Stimulated activated CD8-positive, alpha-beta memory T cell treated with anti-CD3 and anti-CD28 coated beads, Interleukin-2, amount 100 ng/mL, for 1 hour (primary cell): ENCODE measurements at regions not wholly inside any gene's neighbourhood (a gene's known extent, or its start where the extent isn't known, plus 50 kb on each side); places are given as distances from the start of the nearest gene placed in this dataset.

Experiments
- DNase-seq, 2 donors: peaks; one replicate each; pipeline ENCODE4 v3.0.0-alpha.2; 2020; ENCODE audit warnings: low read depth in 2 of 2

DNA sequence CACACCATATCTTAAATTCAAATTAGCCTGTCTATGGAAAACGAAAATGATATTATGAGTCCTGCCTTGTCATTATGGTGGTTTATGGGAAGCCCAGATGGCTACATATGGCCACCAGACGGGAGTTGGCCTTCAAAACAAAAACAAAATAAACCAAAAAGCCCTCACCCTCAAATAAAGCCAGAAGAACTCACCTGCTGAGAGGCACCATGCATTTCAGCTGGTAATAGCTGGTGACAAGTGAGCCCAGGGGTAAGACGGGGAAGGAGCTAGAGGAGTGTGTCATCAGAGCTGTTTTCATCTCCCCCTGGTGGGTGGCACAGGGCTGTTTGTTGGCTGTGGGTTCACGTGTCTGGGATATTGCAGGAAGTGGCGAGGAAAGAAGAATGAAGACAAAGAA lies 152.9 kb downstream of the EFNB2 start:
- DNase-seq, result no peak

DNA sequence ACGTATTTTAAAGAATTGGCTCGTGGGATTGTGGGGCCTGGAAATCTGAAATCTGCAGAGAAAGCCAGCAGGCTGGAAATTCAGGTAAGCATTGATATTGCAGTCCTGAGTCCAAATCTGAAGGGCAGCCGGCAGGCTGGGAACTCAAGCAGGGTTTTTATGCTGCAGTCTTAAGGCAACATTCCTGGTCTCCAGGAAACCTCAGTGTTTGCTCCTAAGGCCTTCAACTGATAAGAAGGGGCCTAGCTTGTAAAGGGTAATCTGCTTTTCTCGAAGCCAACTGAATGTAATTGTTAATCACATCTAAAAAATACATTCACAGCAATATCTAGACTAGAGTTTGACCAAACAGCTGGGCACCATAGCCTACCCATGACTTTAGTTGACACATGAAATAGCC lies 154.4 kb downstream of the EFNB2 start:
- DNase-seq, result no peak

DNA sequence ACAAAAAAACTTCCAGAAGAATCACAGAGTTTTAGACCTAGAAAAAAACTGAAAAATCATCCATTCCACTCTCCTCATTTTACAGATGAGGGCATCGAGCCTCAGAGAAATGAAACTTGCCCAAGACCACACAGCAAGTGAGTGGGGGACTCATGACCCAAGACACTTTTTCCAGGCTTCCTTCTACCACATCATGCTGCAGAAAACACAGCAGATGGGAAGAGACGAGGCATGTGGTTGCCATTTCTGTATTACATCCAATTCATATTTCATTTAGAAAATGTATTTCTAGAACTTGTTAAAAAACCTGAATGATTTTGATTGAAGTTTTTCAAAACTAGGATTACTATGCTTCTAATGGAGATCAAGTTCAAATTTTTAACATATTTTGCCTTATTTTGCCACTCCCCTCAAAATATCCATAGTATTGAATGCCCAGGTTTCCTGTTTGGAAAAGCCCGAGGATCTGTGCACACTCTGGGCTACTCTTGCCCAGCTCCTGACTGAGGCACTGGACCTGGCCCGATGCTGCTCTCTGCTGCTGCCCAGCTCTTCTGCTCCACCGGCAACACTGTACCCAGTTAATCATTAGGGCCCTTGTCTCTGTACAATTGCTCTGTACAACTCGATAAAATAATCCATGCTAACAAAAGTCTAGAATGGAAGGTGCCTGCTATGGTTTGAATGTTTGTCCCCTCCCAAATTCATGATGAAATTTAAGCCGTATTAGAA lies 157.4 kb downstream of the EFNB2 start:
- no peak for DNase-seq

DNA sequence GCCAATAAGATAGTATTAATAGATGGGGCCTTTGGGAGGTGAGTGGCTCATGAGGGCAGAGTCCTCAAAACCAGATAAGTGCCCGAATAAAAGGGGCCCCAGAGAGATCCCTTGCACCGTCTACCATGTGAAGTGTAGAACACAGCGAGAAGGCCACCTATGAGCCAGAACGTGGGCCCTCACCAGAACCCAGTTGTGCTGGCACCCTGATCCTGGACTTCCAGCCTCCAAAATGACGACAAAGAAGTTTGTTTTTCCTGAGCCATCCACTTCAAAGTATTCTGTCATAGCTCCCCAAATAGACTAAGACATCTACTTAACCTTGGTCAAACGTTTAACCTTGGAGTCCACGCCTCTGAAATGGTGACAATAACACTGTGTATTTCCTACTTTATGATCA lies 158.1 kb downstream of the EFNB2 start:
- no peak for DNase-seq

DNA sequence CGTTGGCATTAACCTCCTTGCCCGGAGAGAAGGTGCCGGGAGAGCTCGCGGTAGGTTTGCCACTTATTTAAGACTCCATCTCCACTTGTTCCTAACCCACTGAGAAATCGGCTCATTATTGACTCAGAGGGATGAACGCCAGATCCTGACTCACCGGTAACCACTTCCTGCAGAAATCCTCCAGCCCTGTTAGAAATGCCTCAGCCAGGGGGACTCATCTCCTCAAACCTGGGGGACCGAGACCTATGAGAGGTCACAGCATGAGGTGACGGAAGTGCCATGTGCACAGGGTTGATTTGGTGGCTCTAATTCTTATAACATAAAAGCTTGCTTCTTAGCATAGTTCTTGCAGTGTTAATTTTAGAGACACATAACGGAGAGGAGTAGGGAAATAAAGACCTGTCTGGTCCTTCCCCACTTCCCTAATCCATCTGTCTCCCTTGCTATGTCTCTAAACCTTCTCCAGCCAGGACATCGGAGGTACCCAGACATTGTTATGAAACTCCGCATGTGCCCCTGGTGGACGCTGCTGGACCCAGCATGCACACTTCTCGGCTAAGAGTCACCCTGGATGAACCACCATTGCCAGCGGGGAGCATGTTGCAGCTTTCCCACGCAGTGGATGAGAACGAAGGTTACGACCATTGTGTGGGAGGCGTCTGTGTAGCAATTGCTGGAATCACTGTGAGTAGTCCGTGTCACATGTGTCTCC lies 158.9 kb downstream of the EFNB2 start:
- DNase-seq, result no peak

DNA sequence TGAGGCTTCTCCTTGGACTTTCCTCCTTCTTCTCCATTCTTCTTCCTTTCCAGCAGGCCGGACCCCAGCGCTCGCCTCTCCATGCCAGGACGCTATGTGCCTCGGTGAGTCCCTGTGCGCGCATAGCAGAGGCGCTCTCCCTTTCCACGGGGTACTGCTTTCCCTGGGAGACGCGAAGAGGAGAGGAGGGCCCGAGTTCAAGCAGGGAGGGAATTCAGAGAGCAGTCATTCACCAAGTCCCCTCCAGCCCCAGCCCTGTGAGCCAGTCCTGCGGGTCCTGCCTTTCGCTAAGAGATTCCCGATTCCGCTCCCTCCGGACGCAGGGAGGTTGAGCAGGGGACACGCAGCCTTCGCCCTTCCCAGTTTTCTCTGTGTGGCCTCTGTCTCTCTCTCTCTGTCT lies 160.4 kb downstream of the EFNB2 start:
- DNase-seq, result no peak

DNA sequence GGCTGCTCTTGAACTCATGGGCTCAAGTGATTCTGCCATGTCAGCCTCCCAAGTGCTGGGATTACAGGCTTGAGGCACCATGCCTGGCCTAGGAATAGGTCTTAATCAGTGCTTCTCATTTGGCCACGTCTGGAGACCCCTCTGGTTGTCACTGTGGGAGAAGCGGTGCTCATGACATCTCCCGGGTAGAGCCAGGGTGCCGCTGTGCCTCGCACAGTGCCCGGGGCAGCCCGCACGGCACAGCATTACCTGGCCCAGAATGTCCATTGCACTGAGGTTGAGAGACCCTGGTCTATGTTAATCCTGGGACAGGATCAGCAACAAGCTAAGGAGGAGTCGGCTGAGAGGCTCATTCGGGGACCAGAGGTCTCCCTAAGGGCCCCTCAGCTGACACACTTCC lies 160.8 kb downstream of the EFNB2 start:
- DNase-seq, result no peak

DNA sequence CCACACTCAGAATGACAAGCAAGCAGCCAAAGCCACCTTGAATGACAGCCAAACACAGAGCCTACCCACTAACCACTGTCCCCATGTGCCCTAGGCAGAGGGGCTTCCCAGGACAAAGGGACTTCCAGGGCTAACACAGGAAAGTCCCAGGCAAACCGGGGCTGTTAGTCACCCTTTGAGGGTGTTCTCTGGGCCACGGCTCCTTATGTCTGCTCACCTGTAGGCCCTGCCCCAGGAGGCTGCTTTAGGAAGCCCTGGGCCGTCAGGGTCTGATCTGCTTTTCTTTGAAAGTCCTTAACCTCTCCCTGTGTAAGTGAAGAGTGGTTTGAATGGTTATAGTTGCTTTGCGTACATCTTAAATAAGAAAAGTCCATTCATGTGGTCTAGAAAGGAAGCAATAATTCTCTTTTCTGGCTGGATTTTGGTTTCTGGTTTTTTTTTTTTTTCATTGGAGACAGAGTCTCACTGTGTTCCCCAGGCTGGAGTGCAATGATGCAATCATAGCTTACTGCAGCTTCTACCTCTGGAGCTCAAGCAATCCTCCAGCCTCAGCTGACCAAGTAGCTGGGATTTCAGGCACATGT lies 161.4 kb downstream of the EFNB2 start:
- DNase-seq, result no peak

DNA sequence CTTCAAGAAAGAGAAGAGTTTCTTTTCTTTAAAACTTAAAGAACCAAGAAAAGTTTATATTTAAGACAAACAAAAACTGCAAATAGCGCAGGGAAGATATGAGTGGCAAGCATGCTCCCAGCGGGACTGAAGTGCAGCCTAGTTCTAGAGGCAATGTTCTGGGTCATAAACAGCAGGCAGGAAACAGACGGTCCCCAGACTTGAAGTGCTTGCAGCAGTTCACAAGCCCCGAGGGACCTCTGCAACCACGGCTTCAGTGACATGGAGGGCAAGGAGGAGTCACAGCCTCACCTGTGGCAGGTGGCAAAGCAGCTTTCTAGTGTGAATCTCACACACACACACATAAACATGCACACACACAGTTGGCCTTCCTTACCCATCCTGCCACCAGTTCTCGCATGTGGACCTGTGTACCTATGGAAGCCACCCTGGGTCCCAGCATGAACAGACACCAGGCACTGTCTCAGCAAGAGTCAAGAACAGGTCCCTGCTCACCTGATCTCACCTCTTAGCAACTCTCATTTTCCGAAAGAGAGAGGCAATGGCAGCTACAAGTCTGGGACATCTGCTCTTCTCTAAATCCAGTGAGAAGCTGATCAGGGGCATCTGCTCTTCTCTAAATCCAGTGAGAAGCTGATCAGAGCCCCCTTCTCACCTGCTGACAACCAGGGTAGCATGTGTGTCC lies 162.0 kb downstream of the EFNB2 start:
- no peak for DNase-seq

DNA sequence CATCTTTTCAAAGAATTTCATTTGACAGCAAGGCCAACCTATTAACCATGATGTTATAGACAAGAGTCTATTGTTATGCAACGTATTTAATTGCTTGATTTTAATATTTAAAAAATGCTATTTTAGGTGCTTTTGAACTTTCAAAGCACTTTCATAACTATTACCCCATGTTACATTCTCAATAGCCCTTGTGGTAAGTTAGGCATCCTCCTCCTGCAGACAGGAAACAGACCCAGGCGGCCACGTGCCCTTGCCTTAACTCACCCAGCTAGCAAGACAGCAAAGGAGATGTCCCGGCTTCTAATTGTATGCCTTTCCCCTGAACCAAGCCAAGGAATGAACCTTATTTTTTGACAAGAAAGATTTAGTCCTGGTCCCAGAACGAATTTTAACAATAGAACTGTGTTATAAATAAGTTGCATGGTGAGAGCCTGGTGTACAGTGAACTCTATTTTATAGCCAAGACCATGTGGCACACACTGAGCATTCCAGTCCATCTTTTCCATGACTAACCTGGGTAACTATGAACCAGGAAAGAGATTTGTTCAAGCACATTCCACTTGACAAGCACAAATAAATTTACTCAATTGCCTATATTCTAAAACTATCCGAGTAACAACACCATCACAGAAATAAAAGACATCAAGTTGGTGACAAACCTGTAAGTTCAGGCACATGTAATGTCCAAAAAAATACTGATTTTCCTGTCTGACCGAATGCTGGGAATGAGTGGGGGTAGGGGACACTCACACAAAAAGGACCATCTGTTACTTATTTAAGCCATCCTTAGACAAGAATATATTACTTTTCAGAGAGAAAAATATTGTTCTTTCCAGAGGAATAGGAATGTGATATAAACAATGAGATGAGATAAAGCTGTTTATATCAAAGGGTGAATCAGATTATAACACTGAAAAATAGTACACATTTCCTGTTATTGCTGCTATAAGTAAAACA lies 163.0 kb downstream of the EFNB2 start:
- no peak for DNase-seq

DNA sequence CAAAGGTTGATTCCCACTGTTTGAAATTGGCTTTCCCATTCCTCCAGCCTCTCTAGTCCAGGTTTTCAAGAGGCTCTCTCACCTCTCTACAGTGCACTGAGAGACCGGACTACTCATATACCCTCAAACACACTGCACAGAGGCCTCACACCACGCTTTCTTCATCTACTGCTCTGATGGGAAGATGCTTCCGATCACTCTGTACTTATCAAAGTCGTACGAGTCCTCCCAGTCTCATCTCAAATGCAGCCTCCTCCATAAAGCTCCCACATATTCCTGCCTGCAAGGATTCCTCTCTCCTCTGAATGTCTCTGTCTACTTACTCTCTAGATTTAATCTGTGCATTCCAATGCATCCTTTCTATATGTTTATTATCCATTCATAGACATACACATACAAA lies 164.4 kb downstream of the EFNB2 start:
- DNase-seq, result no peak

DNA sequence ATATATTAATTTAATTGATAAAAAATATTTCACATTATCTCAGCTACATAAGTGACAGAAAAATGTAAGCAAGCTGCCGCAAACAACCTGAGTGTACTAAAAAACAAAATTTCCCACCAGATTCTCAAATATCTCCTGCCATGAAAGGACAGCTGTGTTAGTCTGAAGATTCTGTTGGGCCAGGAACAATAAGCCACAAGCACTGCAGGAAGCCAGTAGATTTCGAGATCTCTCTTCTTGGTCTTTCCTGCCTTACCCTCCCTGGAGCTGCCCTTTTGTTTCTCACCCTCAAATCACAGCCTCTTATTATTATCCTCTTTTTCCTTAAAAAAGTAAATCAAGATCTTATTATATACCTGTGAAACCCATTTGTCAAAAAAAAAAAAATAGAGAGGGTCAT lies 165.6 kb downstream of the EFNB2 start:
- no peak for DNase-seq

DNA sequence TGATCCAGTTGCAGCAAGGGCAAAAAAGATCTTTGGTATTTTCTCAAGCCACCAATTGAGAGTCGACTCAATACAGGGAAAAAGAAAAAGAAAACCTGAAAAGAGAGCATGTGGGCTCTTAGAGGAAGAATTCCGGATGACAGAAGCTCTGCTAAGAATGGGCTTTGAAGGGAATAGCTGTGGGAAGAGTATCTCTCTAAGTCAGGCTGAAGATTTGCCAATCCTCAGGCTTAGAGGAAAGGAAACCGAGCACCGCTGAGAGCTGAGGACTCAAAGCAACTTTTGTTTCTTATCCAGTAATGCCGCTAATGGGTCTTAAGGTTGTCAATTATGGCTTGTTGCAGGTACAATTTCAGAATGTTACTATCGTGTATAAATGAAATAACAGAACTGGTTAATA lies 166.4 kb downstream of the EFNB2 start:
- DNase-seq, result no peak

DNA sequence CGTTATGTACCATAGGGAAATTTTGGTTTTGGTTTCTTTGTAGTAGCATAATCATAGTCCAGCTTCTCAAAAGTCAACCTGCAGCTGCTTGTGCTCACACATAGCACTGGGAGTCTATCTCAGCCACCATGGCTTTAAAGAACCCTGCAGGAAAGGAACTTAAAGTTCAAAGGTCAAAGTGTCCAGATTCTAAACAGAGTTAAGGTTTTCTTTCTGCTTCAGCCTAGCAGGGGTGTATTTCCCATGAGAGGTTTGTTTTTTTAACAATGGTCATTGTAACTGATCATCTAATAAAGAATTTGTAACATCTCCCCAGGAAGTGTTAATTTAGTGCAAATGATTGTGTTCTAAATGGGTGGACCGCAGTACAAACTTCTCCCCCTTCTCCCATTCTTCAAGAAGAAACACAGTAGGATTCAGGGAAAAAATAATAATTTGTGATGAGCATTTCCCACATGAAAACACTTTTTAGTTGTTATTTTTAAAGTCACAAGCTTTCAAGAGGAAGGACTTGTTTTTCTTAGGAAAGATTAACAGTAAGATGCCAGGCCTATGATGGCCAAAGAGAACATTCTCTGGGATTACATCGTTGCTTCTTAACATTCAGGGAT lies 168.0 kb downstream of the EFNB2 start:
- DNase-seq, result no peak

DNA sequence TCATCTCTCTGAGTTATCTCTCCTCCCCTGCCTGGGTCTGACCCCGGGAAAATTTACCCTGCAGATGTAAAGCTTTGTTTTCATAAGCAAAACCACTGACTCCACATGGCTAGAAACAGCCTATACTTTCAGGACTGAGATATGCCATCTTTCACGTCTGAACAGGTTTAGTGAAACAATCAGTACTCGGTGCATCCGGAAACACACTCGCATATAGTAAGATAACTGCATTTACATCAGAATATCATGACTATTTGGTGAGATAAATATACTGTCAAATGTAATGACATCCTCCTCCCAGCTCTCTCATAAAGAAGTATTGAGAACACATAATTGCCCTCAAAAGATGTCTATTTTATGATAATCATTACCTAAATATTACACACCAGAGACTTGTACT lies 172.8 kb downstream of the EFNB2 start:
- no peak for DNase-seq

DNA sequence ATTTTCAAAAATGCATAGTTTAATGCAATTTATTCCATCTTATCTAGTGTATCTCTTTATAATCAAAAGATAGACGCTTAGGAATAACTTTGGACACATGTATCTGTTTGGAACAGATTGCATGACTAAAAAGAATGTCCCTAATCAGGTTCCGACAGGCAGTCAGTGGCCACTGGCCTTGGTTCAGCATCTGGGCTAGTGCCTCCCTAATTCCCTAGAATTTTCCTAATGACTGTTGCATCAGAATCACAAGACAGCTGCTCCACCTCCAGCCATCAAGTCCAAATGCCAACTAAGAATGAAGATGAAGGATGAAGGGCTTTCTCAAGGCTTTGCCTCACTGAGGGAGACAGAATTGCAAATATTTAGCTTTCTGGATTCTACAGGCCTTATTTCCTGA lies 173.8 kb downstream of the EFNB2 start:
- DNase-seq, result no peak

DNA sequence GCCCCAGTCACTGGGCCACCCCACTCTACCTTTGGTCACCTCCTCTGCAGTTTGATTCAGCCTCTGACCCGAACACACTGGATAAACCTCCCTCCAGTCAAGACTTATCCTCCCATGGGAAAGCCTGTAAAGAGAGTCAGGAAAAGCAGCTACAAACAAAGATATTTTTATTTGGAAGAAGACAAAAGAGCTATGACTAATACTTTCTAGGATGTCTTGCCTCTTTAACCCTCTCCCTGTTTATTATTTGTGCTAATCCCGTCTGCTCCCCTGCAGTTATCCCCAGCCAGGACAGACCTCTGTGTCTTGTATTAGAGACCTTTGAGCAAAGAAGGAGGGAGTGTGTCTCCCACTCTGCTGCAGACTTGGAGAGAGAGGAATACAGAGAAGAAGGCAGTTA lies 178.3 kb downstream of the EFNB2 start:
- DNase-seq, result no peak

DNA sequence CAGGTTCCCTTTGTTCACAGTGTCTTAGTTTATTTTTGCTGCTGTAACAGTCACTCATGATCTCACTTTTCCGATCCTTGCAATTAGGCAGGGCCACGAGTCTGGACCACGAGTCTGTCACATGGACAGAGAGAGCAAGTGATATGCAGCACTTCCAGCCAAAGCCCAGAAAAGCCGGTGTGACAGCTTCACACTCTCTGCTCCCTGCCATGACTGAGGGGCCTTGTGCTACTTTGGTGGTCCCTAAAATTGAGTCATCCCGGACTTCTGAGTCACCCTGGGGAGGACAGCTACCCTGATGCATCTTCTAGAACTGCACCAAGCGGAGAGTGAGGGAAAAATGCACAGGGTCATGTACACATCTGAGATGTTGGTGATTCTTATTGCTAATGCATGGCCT lies 179.6 kb downstream of the EFNB2 start:
- DNase-seq, result no peak

DNA sequence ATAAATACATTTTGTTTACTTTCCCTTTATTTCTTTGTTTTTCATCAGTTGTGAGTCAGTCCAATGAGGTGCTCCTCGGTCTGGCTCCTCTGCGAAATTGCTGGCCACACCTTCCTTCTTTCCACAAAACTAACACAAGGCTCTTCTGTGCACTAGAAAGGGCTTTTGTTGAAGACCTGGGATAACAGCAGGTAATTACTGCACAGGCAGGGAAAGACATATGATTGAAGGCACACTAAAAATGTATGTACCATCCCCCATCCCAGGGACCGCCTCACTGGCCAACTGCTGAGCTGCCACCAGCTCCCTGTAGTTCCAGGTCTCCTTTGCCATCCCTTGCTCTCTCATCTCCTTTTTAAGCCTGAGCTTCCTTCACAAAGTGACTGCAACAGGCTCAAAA lies 180.5 kb downstream of the EFNB2 start:
- DNase-seq, result no peak

DNA sequence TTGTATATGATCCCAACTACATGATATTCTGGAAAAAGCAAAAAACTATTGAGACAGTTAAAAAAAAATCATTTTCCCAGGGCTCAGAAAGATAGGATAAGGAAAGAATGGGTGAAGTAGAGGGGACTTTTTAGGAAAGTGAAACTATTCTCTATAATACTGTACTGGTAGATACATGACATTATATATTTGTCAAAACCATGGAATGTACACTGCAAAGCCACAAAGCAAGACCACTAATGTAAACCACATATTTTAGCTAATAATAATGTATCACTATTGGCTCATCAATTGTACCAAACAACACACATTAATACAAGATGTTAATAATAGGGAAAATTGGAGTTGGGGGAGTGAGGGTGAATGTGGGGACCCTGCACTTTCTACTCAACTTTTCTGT lies 182.6 kb downstream of the EFNB2 start:
- no peak for DNase-seq

DNA sequence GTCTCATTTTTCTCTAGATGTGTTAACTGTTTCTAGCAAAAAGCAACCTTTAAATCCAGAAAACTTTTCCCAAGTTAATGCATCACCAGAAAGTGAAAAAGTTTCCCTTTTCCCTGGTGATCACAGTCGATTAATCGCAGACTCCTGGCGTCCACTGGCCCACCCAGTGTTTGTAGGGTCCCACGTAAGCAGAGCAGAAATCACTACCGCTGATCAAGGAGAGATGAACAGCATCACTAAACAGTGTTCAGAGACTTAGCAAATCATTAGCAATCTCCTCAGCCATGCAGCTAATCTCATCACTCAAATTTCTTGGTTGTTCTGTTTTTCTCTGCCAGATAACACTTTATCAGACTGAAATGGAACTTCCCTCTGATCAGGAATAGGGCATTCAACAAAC lies 184.2 kb downstream of the EFNB2 start:
- no peak for DNase-seq
